NB4 (cell line): ENCODE measurements at regions not wholly inside any gene's neighbourhood (a gene's known extent, or its start where the extent isn't known, plus 50 kb on each side); places are given as distances from the start of the nearest gene placed in this dataset.
"Not testable (repeated sequence)": the region's sequence is repeated elsewhere in the genome, so short reads cannot be mapped to it uniquely, and the experiment has no call there.

Experiments
- POLR2A ChIP-seq: IDR thresholded peaks from 2 replicates; pipeline ENCODE4 v1.6.1; 2011; ENCODE audit warnings: mild to moderate bottlenecking; ENCODE audit not compliant: insufficient read length; ENCODE audit errors: extremely low read depth
- TF ChIP-seq, protein P1 (sequence below): IDR thresholded peaks from one replicate; pipeline ENCODE4 v1.5.1; 2012; ENCODE audit warnings: low read depth, low read length

DNA sequence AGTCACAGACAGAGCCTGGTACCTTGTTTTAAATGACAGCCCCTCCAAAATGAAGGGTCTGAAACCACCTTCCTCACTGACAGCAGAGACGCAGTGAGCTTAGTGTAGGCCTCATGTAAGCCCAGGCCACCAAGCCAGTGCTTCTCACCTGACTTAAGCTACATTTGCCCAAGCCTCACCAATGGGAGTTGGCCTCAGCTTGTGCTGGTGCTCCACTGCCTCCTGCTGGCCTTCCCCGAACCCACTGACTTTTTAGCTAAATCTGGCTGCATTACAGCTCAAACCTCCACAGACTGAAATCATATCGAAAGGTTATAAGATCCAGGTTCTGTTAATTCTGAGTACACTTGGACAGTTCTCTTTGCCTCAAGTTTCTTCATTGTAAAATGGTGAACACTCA lies 2361.8 kb downstream of the EPHA3 start:
- not testable (repeated sequence) for TF ChIP-seq POLR2A
- TF ChIP-seq, protein P1, sequence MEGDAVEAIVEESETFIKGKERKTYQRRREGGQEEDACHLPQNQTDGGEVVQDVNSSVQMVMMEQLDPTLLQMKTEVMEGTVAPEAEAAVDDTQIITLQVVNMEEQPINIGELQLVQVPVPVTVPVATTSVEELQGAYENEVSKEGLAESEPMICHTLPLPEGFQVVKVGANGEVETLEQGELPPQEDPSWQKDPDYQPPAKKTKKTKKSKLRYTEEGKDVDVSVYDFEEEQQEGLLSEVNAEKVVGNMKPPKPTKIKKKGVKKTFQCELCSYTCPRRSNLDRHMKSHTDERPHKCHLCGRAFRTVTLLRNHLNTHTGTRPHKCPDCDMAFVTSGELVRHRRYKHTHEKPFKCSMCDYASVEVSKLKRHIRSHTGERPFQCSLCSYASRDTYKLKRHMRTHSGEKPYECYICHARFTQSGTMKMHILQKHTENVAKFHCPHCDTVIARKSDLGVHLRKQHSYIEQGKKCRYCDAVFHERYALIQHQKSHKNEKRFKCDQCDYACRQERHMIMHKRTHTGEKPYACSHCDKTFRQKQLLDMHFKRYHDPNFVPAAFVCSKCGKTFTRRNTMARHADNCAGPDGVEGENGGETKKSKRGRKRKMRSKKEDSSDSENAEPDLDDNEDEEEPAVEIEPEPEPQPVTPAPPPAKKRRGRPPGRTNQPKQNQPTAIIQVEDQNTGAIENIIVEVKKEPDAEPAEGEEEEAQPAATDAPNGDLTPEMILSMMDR: not testable (repeated sequence)
